NB4 (cell line): ENCODE measurements at regions not wholly inside any gene's neighbourhood (a gene's known extent, or its start where the extent isn't known, plus 50 kb on each side); places are given as distances from the start of the nearest gene placed in this dataset.

Experiments used
- POLR2A ChIP-seq: IDR thresholded peaks from 2 replicates; pipeline ENCODE4 v1.6.1; 2011; ENCODE audit warnings: mild to moderate bottlenecking; ENCODE audit not compliant: insufficient read length; ENCODE audit errors: extremely low read depth
- TF ChIP-seq, protein P1 (sequence below): IDR thresholded peaks from one replicate; pipeline ENCODE4 v1.5.1; 2012; ENCODE audit warnings: low read depth, low read length

DNA sequence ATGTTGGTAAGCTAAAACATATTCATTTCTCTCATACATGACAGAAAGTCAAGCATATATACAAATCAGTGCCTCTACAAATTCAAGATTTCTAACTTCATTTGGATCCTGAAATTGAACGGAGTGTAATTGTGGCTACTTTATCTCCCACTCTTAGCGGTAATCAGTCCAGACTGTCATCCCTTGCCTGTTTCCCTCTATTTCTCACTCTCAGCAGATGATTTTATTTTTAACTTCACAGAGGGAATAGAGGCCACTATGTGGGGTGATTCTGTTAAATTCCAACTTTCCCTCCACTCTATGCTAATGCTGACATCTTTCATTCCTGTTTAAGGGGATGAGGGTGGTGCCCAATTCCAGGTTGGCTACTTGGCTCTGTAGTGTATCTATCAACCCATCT, 153.8 kb upstream of the KCNN2 start:
- no peak for TF ChIP-seq POLR2A
- TF ChIP-seq, protein P1, sequence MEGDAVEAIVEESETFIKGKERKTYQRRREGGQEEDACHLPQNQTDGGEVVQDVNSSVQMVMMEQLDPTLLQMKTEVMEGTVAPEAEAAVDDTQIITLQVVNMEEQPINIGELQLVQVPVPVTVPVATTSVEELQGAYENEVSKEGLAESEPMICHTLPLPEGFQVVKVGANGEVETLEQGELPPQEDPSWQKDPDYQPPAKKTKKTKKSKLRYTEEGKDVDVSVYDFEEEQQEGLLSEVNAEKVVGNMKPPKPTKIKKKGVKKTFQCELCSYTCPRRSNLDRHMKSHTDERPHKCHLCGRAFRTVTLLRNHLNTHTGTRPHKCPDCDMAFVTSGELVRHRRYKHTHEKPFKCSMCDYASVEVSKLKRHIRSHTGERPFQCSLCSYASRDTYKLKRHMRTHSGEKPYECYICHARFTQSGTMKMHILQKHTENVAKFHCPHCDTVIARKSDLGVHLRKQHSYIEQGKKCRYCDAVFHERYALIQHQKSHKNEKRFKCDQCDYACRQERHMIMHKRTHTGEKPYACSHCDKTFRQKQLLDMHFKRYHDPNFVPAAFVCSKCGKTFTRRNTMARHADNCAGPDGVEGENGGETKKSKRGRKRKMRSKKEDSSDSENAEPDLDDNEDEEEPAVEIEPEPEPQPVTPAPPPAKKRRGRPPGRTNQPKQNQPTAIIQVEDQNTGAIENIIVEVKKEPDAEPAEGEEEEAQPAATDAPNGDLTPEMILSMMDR, result no peak
